GM19351 (cell line): ENCODE measurements at regions not wholly inside any gene's neighbourhood (a gene's known extent, or its start where the extent isn't known, plus 50 kb on each side); places are given as distances from the start of the nearest gene placed in this dataset.
"Not testable (repeated sequence)": the region's sequence is repeated elsewhere in the genome, so short reads cannot be mapped to it uniquely, and the experiment has no call there.

ENCODE experiments used
- ATAC-seq: cut with Tn5 transposase; IDR thresholded peaks from one replicate; pipeline ENCODE4 v1.9.1; 2021; ENCODE audit warnings: mild to moderate bottlenecking, moderate library complexity; ENCODE audit not compliant: unreplicated experiment

DNA sequence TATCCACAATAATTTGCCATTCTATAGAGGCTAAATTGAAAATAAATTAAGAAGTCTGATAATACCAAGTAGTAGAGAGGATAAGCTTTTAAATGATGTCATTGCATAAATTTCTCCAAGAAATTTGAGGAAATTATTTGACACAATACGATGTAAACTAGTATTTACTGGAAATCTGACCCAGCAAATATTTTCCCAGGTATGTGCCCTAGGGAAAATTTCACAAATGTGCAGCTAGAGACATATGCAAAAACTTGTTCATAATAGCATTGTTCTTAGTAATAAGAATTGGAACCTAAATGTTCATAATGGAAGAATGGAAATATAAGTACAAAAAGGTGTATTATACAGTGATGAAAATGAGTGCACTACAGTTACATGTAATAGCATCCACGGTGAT lies 888.8 kb upstream of the SOX11 start:
- ATAC-seq: no peak

DNA sequence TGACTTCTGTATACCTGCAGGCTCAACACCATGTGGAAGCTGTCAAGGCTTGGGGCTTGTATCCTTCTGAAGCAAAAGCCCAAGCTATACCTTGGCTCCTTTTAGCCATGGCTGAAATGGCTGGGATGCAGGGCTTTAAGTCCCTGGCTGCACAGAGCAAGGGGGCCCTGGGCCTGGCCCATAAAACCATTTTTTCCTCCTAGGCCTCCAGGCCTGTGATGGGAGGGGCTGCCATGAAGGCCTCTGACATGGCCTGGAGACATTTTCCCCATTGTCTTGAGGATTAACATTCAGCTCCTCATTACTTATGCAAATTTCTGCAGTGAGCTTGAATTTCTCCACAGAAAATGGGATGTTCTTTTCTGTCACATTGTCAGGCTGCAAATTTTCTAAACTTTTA lies 878.0 kb upstream of the SOX11 start:
- ATAC-seq: not testable (repeated sequence)

DNA sequence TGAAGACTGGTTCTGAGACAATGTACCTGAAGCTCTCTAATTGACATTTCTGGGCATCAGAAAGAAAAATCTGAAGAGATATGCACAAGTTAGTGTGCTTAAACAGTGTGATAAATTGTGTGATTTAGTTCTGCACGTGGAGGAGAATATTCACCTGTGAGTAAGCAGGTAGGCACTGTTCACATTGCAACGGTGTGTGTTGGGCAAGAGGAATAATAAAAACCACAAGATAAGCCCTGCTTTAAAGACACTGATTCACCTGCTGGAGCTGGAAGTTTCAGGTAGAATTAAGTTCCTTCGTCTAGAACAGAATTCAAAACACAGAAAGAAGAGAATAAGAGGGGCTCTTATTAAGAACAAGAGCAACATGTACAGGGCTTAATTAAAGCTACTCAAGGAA lies 864.3 kb upstream of the SOX11 start:
- no peak for ATAC-seq

DNA sequence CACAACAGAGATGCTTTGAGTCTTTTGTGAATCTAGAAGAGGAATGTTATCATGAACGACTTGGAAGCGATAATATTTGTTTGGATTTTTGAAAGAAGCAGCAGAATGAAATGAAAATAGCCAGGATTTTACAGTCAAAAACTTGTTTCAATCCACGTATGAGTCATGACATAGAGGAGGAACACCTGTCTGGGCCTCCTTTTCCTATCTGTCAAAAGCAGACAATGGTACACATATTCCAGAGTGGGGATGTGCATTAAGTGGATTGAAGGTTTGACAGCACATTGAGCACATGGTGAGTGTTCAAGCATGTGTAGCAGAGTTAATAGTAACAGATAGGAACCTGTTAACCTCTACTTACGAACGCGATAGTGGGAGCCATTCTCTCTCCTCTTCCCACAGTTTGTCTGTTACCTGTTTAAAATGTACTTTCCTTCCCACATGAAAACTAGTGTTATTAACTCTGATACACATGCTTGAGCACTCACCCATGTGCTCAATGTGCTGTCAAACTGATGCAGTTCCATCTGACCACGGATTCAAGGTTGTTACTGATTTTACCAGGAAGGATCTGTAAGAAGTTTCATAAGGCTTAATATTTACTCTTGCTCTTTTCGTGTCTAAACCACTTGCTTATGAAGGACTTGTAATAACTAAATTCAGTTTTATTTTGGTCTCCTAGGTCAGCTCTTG lies 863.4 kb upstream of the SOX11 start:
- ATAC-seq: no peak

DNA sequence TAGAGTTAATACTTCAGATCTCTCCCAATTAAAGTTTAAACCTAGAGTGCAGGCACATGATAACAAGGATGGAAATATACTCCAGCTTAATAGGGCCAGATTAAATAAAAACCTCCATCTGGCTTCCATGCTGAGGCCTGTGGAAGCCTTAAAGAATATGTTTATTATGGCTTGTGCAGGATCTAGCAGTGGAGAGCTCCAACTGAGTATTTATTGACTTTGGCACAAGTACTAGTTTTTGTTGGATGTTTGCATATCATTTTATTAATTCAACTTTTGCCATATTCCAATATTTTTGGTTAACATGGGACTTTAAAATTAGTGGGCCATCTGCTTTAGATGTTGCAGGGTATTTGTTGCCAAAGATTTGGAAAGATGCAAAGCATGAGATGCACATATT lies 860.4 kb upstream of the SOX11 start:
- ATAC-seq: no peak

DNA sequence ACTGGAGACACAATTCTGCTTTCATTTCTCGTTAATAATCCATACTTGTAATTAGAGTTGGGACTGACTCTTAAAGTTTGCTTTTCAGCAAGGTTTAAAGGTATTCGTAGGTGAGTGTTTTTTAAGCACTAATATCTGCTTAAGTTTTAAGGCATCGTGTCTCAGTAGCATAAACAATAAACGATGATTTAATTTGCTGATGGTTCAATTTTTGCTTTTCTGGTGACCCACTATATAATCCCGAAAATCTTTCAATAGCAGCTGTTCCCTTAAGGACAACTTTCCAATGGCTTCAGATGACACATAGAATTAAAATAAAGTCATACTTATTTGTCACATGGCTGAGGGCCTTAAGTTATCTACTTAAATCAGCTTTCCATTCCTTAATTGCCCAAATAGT lies 859.5 kb upstream of the SOX11 start:
- no peak for ATAC-seq

DNA sequence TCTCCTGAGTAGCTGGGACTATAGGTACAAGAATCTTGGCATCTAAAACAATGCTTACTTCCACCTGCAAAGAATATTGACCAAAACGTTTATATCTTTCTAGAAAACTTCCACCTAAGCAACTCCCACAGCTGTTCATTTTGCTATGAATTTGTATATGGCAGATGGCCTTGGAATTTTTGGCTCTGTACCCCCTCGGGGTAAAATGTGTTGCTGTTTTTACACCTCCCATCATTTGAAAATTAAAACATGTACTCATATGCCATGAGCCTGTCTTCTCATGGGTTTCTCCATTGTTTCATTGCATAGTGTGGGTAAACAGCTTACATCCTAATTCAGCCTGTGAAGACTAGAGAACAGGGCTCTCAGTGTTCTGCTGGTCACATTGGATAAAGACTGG lies 853.6 kb upstream of the SOX11 start:
- ATAC-seq: no peak

DNA sequence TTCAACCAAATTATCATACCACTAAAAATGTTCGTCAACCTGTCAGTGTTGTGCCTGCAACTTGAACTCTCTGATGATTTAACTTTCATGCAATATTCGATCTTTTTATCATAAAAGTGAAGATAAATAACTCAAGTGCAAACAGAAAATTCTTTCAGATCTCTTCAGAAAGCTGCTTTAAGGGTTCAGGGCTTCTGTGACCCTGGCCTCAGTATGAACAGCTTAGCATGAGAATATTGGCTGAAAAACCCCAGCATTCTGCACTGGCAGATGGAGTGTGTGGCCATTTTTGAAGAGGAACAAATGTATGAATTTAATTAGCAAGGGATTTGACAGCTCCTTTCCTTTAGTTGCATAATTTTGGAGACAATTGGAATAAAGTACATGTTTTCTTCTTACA lies 851.4 kb upstream of the SOX11 start:
- no peak for ATAC-seq

DNA sequence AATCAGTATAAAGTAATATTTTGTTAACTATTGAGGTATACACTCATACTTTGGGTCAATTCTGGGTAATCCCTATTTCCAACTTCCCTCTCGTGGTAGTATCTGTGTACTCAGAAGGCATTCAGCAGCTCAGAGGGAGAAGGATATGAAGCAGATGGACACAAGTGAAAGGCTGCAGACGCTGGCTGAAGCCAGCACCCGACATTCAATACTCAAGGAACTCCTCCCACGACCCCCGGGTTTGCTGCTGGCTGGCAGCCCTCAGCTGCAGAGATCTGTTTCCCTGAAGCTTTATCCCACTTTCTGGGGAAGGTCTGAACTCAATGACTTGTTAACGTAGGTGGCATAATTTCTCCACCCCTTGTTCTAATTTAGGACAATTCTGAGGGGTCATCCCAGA lies 847.3 kb upstream of the SOX11 start:
- no peak for ATAC-seq

DNA sequence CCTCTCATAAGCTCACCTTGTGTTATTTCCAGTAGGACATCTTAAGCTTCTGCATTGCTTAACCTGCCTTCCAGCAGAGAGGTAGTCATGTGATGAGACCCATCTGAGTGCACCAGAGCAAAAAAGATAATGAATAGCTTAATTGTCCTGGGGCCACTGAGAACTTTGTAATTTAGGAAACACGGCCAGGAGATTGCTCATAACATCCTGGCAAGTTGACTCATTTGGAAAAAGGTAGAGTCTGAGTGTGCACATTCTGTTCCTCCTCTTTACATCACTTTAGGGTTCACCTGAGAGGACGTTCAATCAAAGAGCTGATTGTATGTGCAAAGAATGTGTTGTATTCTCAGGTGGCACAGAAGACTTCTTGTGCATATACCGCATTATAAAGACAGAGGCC lies 830.2 kb upstream of the SOX11 start:
- no peak for ATAC-seq

DNA sequence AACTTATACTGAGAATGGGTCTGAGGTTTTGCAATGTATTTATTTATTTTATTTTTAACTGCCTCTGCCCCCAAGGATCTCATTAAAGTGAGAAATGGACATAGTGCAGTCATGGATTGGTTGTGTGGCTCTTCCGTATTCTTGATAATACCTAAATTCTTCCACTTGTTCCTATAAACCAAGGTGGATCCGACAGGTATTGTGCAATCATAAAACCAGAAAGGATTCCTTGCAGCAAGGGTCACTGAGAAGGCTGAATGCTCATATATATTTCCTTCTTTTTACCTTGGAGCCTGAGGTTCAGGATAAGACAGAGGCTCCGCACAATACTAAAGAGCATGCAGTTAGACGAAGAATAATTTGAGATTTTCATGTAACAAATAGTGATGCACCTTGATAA lies 826.0 kb upstream of the SOX11 start:
- ATAC-seq: no peak

DNA sequence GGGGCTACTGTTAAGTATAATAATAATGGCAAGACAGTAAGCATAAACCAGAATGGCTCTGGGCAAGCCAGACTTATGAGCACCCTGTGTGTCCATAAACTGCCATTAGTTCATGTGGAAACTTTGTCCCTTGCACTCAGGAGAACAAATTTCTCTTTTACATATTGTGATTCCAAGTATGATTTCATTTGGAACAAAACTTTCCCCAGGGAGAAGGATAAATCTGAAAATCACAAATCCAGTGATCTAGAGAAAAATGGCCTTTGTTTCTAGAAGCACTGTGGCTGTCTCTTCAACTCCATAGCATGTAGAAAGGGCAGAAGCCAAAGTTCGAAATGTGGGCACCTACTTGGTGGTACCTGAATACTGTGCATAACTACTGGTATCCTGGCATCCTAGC lies 823.7 kb upstream of the SOX11 start:
- no peak for ATAC-seq

DNA sequence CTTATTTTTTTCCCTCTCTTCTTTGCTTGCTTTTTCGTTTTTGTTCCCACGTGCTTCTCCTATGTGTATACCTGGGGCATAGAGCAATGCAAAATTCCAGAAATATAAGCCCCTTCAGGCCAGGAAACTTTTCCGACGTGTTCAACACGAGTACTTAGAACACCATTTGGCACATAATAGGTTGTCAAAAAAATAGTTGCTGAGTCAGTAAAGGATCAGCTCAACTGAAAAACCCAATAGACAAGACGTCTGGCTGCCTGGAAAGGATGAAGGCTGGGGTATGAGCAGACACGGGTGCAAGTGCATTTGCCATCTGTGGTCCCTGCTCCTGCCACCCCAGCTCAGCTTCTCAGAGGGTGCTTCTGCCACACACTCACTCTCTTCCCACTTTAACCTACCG lies 823.0 kb upstream of the SOX11 start:
- ATAC-seq: no peak

DNA sequence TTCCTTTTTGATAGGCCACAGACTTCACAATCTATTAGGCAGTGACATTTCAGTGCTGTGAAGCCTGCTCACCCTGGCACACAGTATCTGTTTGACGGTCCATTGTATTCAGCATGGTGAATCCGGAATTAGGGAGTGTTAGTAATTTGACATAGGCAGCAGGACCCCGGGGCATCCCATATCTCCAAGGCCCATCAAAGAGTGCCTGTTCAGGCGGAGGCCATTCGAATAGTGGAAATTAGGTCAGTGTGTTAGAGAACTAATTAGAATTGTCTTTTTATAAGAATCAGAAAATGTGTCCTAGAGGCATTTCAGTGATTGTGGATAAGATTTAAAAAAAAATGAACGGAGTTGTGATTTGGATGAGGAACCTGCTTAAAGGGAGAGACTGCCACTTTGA lies 818.8 kb upstream of the SOX11 start:
- ATAC-seq: no peak

DNA sequence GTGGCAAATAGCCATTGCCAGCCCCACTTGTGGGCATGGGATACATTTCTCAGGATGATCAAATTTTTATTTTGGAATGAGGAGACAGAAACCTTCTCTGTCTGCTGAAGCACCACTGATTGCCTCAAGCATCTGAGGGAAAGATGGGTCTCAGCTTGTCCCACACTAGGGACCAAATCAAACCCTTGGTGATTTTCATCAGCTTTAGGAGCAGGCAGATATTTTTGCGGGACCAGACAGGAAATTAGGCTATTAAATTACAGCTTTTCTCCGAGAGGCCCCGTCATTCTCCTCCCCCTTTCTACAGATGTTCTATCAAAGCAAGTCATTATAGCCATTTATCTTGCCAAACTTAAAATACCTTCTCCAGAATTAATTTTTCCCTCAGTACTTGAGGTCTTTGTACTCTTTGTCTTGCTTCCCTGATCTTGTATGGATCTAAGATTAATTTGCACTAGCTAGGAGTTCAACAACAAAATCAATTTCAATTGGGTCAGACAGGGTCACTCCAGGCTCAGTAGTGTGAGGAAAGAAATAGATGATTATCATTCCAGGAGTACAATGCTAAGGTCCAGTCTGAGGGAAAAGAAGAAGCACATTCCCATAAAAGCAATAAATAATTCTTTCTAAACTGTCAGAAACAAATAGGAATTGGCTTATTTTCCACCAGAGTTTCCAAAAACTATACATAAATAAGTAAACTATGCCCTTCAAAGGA lies 818.1 kb upstream of the SOX11 start:
- no peak for ATAC-seq

DNA sequence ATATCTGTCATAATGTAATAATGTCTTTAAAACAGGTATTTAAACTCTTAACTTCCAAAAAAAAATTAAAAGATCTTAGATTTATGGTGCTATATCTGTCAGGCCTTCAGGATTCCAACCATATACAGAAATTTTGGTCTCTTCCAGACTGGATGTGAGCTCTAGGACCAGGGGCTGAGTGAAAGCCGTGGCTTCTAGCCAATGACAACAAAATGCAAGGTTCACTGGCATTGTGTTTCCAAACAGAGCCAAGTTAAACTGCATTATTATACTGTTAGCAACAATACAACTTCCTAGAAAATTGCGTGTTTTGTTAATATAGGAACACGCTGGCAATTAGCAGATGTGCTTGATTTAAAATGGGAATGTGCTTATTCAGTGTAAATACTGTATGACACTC lies 809.8 kb upstream of the SOX11 start:
- ATAC-seq: no peak

DNA sequence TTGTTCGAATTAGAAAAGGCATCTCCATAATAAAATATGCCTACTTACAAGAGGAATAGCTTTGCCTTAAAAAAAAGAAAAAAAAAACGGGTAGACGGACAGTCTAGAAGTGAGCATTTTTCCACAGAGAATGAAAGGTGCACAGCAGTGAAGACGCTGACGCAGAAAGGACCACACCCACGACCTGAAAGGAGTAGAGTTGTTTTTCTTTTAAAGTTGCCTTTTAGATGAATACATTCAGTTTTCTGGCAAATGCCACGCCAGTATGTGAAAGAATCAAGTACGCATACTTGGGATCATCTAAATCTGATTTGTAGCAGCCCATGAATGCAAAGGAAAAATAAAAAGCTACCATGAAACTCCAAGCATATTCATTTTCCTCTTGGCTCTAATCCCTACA lies 809.2 kb upstream of the SOX11 start:
- ATAC-seq: no peak

DNA sequence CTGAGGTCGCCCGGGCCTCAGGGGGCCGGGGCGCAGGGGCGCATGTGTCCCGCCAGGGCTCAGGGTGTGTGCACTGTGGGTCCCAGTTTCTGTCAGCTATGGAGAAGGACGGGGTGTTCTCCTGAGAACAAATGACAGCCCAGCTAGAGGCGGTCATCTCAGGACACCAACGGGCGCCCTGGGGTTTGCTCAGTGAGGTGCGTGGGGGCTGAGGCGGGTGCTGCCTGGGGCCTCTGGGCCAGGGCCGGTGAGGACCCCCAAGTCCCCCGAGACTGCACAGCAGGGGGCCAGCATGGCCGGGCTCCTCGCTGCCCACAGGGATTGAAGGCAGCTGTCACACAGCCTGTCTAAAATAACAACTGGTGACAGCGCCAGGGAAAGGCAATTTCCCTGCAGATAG lies 808.8 kb upstream of the SOX11 start:
- no peak for ATAC-seq

DNA sequence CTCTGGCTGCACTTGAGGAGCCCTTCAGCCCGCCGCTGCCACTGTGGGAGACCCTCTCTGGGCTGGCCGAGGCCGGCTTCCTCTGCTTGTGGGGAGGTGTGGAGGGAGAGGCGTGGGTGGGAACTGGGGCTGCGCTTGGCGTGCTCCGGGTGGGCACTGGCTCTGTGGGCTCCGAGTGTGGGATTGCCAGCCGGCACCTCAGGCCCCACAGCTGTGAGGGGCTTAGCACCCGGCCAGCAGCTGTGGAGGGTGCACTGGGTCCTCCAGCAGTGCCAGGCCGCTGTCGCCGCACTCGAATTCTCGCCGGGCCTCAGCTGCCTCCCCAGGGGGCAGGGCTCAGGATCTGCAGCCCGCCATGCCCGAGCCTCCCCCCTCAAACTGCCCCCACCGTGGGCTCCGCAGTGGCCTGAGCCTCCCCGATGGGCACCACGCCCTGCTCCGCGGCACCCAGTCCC lies 808.0 kb upstream of the SOX11 start:
- no peak for ATAC-seq

DNA sequence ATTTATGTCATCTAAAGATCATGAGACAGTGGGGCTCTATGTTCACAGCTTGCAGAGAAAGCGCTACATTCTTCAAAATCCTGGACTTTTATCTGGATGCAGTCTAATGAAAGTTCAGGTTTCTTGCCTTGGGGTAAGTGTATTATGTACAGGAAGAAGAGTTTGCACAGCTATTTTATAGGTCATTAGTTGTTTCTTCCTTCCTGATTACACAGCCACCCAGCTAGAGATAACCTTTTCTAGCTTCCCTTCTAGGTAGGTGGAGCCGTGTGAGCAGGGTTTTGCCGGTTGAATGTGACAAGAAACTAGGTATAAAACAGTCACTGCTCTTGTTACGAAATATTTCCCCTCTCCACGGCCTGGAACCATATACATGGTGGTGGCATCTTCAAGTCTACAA lies 800.8 kb upstream of the SOX11 start:
- ATAC-seq: no peak

DNA sequence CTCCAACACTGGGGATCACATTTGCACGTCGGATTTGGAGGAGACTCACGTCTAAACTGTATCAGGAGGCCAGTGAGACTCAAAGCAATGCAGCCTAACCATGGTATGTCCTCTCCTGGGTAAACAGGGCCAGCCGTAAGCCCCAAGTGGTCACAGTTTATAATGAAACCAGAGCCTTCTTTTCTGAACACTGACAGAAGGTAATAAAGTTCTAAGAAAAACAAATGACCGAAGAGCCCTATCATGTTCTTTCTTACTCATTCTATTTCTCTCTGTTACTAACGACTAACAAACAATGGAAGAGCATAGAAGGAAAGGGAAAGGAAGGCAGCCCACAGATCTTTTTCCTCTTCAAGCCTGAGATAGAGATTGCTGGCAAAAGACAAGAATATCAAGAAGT lies 796.8 kb upstream of the SOX11 start:
- no peak for ATAC-seq

DNA sequence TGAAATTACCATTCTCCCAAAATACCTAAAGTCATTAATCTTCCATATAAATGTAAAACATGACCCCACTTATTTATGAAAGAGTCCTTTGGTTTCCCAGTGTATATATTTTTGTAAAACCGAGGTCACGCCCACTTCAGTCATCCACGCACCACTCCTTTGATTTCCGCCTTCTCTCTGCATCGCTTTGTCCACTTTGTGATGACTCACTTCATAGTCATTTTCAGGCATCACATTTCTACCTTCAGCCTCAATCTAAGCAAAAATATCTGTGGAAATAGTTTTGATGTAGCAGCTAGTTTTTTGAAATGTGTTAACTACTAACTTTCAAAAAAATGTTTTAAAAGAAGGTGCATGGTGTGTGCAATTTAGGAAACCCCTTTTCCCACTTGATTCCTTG lies 793.5 kb upstream of the SOX11 start:
- ATAC-seq: no peak

DNA sequence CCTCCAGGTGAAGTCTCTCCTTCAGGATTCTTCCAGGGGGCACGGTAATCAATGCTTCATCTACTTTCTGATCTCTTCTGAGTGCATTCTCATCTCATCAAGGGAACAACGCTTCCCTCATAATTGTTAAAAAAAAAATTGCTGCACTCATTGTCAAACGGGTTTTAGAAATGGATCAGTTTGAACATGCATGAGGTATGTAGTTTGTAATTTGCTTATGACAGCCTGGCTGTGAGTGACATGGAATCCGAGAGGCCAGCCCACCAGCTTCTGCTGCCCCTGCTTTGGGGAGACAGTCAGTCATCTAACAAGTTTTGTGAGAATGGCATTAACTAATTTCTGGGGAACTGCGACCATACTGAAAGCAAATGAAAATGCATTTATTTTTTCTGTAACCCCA lies 791.9 kb upstream of the SOX11 start:
- ATAC-seq: no peak
